GM04503 (cell line): ENCODE measurements at regions not wholly inside any gene's neighbourhood (a gene's known extent, or its start where the extent isn't known, plus 50 kb on each side); places are given as distances from the start of the nearest gene placed in this dataset.

Experiments
- DNase-seq: peaks from one replicate; pipeline ENCODE4 v3.0.0-alpha.2; 2012; ENCODE audit warnings: low read depth

GRCh38 chr9:28750136-28750535 lies 1176.9 kb upstream of the C9orf72 start:
- no peak for DNase-seq

- DNase-seq = no peak
Measured at GRCh38 chr9:28758341-28758740, 1185.1 kb upstream of the C9orf72 start.

GRCh38 chr9:28758971-28759370 lies 1185.7 kb upstream of the C9orf72 start:
- DNase-seq = no peak

GRCh38 chr9:28762167-28762566 lies 1188.9 kb upstream of the C9orf72 start:
- no peak for DNase-seq

GRCh38 chr9:28764532-28764931 lies 1191.3 kb upstream of the C9orf72 start:
- no peak for DNase-seq

- no peak for DNase-seq
Measured at GRCh38 chr9:28770226-28770625, 1196.9 kb upstream of the C9orf72 start.

- DNase-seq = no peak
Measured at GRCh38 chr9:28770827-28771226, 1197.5 kb upstream of the C9orf72 start.

- no peak for DNase-seq
Measured at GRCh38 chr9:28774433-28775235, 1201.4 kb upstream of the C9orf72 start.

- no peak for DNase-seq
Measured at GRCh38 chr9:28779243-28779642, 1206.0 kb upstream of the C9orf72 start.

GRCh38 chr9:28781481-28781880 lies 1208.2 kb upstream of the C9orf72 start:
- no peak for DNase-seq

GRCh38 chr9:28782630-28783029 lies 1209.3 kb upstream of the C9orf72 start:
- no peak for DNase-seq

- DNase-seq = no peak
Measured at GRCh38 chr9:28792716-28793115, 1219.4 kb upstream of the C9orf72 start.

- no peak for DNase-seq
Measured at GRCh38 chr9:28799876-28800275, 1226.6 kb upstream of the C9orf72 start.

GRCh38 chr9:28801144-28801799 lies 1228.0 kb upstream of the C9orf72 start:
- no peak for DNase-seq

GRCh38 chr9:28805197-28805596 lies 1231.9 kb upstream of the C9orf72 start:
- no peak for DNase-seq

GRCh38 chr9:28808042-28808441 lies 1234.8 kb upstream of the C9orf72 start:
- no peak for DNase-seq

- DNase-seq = no peak
Measured at GRCh38 chr9:28810388-28811075, 1237.3 kb upstream of the C9orf72 start.

GRCh38 chr9:28820741-28821140 lies 1247.5 kb upstream of the C9orf72 start:
- no peak for DNase-seq

GRCh38 chr9:28821240-28821639 lies 1248.0 kb upstream of the C9orf72 start:
- no peak for DNase-seq

GRCh38 chr9:28824432-28824963 lies 1251.2 kb upstream of the C9orf72 start:
- no peak for DNase-seq

- DNase-seq = no peak
Measured at GRCh38 chr9:28832168-28832770, 1259.0 kb upstream of the C9orf72 start.

GRCh38 chr9:28834156-28834555 lies 1260.9 kb upstream of the C9orf72 start:
- no peak for DNase-seq
